ENCODE measurements at regions not wholly inside any gene's neighbourhood (a gene's known extent, or its start where the extent isn't known, plus 50 kb on each side); places are given as distances from the start of the nearest gene placed in this dataset.

GRCh38 chr15:29480949-29481348 is 211.3 kb upstream of the NSMCE3 start:
- no peak for DNase-seq

DNA sequence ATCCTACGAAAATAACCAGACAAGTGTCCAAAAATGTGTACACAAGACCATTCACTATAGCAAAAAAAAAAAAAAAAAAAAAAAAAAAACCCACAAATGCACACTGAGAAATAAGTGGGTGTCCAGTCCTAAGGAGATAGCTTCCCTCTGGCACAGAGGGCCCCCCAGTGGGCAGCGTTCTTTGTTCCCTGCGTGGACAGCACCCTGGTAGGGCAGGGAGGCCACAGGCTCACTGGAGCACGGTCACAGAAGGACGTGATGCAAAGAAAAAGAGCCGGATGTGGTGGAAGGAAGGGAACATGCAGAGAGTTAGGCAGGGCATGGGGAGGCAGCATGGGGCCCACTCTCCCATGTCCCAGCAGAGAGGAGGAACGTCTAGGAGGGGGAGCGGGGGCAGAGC is 210.7 kb upstream of the NSMCE3 start:
- no peak for DNase-seq

DNA sequence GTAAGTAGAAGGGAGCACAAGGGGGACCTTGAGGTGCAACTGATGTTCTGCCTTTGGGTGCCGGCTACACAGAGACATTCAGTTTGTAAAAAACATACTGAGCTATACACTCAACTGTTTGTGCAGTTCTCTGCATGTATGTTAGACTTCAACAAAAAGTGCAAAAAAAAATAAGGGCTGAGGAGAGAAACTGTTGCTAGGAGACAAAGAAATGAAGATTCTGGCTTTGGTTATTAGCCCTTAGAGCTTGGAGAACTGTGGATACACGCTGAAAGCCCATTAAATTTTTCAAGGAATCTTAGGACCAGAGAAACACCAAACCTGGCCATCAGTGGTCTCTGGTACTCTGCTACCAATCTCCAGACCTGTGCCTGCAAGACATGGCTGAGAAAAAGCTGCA is 207.6 kb upstream of the NSMCE3 start:
- DNase-seq, result no peak

DNA sequence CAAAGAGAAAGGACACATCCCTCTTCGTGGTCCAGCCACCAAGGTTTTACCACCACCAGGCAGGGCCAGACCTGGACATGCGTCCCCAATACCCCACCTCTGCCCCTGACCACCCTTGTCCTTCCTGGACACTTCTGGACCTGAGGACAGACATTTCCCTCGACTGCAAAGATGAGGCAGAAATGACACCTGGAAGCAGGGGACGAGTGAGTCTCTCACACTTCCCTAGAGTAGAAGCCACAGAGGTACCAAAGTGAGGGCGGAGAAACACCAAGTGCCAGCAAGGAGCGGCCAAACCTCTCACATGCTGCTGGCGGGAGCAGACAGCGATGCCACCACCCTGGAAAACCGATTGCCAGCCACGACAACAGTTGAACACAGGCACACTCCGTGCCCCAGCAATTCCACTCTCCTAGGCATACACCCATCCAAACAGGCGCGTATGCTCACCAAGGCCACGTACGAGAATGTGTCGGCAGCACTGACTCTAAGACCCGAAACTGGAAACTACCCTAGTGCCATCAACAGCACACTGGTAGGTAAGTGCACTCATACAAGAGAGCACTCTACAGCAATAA is 207.0 kb upstream of the NSMCE3 start:
- no peak for DNase-seq

GRCh38 chr15:29475096-29475495 is 205.5 kb upstream of the NSMCE3 start:
- DNase-seq, result no peak

DNA sequence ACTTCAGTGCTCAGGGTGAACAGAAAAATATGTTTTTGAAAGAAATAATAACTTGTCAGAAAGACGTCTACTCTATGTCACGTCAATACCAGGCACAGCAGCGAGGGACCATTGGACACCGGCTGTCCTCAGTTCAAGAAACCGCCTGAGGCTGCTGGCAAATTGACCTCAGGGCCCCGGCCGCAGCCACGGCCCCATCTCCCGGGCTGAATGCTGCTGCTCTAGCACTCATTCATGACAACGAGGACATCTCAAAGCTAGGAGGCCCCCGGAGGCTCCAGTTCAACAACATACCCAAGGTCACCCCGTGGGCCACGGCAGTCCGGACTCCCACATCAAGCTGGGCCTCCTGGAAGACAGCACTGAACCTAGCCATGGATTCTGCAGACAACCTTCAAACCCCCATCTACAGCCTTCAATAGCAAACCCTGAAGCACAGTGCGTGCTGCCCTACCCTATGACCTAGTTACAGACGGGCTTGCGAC is 204.0 kb upstream of the NSMCE3 start:
- no peak for DNase-seq

DNA sequence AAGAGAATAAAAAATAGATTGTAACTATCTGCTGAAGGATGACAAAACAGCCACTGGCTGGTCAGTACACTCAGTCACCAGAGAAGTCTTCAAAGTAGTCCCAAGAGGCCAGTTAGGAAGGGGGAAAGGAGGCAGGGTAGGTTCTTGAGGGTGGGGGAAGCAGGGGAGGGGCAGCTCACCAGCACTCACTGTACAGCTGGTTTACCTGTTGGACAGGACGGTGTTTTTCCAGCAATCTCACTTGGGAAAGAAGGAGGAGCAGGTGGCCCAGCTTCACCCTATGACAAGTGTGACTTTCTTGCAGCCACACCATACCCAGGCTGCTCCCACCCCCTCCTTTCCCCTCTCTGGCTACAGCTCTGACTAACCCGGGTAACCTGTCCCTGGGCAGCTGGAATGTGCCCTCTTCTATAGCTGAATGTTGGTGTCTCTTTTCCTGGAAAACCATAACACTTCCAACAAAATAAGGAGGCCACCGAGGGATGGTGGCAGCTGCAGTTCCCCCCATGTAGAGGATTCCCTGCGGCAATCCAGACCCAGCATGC is 203.4 kb upstream of the NSMCE3 start:
- no peak for DNase-seq

GRCh38 chr15:29471757-29472156 is 202.1 kb upstream of the NSMCE3 start:
- no peak for DNase-seq

DNA sequence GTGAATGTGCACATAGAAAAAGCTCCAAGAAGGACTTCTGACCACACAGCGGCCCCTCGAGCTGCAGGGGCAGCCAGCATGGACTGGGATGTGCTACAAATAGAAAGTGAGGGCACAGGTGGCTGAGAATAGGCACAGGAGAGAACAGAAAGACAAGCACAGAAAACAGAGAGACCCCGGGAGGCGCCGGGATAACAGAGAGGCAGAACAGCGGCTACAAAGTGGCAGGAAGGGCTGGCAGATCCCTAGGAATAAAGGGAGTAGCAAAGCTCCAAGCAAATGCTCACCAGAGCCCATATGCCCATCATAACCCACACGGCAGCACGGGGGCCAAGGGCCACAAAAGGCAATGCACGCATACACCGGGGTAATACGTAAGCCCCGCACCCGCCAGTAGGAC is 201.7 kb upstream of the NSMCE3 start:
- no peak for DNase-seq

DNA sequence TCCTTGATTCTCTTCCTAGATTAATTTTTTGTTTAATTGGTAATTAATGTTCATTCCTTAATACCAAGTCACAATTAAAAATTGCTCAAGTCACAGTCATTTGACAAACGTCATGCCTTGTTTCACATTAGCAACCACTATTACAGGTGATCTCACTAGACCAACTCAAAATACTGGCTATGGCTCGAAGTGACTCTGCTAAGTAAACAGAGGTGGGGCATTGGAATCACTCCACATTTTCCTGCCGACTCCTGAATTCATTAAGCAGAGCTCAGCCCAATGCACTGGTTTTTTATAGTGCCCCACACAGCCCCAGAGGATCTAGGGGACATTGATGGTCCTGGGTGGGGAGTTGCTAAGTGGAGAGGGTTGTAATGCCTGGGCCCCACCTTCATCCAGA is 201.2 kb upstream of the NSMCE3 start:
- no peak for DNase-seq

- DNase-seq, result no peak
Measured at GRCh38 chr15:29470311-29470710, 200.7 kb upstream of the NSMCE3 start.

DNA sequence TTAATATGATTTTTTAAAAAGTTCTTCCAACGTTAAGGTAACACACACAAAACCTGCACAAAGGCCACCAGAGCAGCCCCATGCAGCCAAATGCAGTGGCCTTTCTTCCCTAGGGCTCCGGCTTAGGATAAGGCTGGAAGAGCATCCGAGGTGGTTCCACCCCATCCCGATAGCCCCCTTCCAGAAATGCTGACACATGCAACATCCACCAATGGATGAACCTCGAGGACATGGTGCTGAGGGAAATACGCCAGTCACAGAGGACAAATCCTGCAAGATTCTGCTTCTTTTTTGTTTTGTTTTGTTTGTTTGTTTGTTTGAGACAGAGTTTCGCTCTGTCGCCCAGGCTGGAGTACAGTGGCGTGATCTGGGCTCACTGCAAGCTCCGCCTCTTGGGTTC is 199.3 kb upstream of the NSMCE3 start:
- DNase-seq, result no peak

DNA sequence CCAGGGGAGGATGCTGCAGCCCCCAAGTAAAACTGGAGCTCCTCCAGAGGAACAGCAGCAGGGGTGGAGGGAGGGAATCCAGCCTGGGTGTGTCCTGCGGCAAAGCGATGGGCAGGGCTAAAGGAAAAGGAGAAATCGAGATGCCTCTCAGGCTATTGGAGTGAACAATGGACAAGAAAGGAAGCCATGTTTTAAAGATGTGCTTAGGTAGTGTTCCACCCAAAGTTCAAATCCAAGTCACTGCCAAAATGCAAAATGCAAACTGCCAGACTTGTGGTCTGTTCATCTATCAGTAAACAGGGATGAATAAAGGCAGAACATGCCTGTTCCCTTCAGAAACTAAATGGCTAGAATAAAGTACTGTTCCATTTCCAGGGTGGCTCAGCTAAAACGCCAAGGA is 197.5 kb upstream of the NSMCE3 start:
- DNase-seq, result no peak

GRCh38 chr15:29466292-29466691 is 196.7 kb upstream of the NSMCE3 start:
- DNase-seq, result no peak

DNA sequence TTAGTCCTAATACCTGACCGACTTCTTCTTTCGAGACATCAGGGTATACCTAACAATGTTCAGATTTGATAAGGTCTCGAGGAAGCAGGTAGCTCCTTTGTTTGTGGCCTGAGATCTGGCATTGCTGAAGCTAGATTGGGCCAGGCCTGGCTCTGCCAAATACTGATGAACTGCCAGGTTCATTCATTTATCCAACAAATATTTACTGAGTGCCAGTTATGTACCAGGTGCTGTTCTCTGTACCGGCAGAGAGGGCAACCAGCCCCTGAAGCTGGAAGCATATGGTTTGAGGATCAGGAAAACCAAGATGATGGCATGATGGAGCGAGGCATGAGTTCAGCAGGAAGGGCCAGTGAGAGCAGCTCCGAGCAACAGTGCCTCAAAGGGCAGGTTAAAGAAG is 196.2 kb upstream of the NSMCE3 start:
- no peak for DNase-seq

DNA sequence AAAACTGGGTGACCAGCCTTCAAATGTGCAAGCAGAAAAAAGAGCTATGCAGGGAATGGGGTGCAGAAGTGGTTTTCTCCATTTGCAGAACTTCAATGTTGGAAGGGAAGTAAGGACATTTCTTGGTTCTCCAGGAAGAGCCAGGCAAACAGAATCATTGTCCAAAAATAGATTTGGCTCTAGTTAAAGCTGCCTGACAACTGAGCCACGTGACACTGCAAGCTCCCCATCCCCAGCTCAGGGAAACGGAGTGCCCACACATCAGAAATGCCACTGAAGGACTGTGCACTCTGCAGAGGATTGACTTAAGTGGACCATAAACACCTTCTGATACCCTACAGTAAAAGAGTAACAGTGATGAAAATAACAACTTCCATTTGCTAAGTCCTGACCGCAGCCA is 195.6 kb upstream of the NSMCE3 start:
- DNase-seq, result no peak

GRCh38 chr15:29461877-29462276 is 192.3 kb upstream of the NSMCE3 start:
- DNase-seq, result no peak

GRCh38 chr15:29458361-29458760 is 188.7 kb upstream of the NSMCE3 start:
- no peak for DNase-seq

GRCh38 chr15:29457729-29458128 is 188.1 kb upstream of the NSMCE3 start:
- DNase-seq, result no peak

DNA sequence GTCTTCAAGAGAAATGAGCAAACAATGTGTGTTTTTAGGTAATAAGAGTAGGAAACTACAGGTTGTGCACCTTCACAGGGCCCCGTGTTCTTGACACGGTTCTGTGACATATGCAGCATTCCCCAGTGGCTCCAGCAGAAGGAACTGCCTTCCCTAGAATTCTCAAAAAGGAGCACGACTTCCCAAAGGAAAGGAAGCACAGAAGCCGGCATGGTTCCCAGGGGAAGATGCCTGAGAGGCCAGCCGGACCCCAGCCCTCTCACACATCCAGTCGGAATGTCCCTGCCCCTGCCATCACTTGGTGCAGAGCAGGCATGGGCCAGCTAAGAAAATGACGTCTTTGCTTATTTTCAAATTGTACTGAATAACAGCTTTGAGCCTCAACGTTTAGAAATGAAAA is 187.3 kb upstream of the NSMCE3 start:
- no peak for DNase-seq

DNA sequence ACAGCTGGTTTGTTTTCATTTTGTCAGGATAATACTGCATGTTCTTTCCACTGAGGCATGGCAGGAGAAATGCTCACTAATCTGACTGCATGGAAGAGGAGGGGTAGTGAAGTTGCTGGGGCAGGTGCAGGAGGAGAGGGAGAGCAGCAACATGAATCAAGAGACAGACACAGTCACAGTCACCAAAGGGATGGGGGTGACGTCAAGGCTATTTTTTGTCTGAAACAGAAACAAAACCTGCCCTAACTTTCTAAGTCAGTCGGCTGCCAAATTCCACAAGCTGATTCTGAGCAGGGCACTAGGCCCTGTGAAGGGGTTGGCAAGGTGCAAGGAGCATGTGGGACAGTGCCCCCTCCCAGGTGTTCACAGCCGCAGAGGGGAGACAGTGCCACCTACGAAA is 186.6 kb upstream of the NSMCE3 start:
- no peak for DNase-seq

DNA sequence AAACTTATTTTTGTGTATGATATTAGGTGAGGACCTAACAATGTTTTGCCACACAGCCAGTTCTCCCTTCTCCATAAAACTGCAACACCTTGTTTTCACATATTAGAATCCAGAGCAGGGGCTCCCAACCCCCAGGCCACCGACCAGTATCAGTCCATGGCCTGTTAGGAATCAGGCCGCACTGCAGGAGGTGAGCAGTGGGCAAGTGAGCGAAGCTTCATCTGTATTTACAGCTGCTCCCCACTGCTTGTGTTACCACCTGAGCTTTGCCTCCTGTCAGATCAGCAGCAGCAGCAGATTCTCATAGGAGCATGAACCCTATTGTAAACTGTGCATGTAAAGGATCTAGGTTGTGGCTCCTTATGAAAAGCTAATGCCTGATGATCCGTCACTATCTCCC is 185.9 kb upstream of the NSMCE3 start:
- no peak for DNase-seq

DNA sequence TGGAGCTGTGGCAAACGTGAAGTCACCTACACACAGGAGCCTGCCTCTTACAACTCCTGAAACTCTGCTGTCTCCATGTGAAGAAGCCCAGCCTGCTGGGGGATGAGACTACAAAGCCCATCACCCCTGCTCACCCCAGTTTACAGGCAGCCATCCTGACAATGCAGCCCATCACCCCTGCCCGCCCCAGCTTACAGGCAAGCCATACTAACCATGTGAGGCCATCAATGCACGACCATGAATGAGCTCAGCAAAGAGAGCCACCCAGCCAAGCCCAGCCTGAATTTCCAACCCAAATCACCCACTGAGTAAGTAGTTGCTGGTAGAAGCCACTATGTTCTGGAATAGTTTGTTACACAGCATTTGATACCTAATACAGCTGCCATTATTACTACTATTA is 185.4 kb upstream of the NSMCE3 start:
- DNase-seq, result no peak

DNA sequence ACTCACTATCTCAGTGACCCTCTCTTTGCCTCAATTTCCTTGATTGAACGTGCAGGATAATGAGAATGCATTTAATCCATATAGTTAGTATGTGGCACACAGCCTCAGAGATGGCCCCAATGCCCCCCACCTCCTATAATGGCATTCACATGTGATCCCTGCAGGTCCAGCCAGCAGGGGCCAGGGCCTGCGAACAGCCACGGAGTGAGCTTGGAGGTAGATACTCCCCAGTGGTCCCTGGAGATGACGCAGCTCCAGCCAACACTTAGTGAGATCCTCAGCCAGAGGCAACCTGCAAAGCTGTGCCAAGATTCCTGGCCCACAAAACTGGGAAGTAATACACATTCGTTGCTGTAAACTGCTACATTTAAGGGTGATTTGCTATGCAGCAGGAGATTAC is 184.9 kb upstream of the NSMCE3 start:
- DNase-seq, result no peak
